ENCODE measurements at regions not wholly inside any gene's neighbourhood (a gene's known extent, or its start where the extent isn't known, plus 50 kb on each side); places are given as distances from the start of the nearest gene placed in this dataset.
"Not testable (repeated sequence)": the region's sequence is repeated elsewhere in the genome, so short reads cannot be mapped to it uniquely, and the experiment has no call there.

- no peak for DNase-seq
These were observed 1300.5 kb downstream of the ARAP2 start for GRCh38 chr4:34943741-34944386.

GRCh38 chr4:34950926-34951325 lies 1293.4 kb downstream of the ARAP2 start:
- DNase-seq, result no peak

- no peak for DNase-seq
These were observed 1291.0 kb downstream of the ARAP2 start for GRCh38 chr4:34953145-34953799.

- no peak for DNase-seq
These were observed 1279.7 kb downstream of the ARAP2 start for GRCh38 chr4:34964613-34965012.

- DNase-seq, result no peak
These were observed 1272.1 kb downstream of the ARAP2 start for GRCh38 chr4:34972189-34972588.

- no peak for DNase-seq
These were observed 1270.5 kb downstream of the ARAP2 start for GRCh38 chr4:34973650-34974312.

- no peak for DNase-seq
These were observed 1270.0 kb downstream of the ARAP2 start for GRCh38 chr4:34974313-34974680.

- not testable (repeated sequence) for DNase-seq
These were observed 1223.1 kb downstream of the ARAP2 start for GRCh38 chr4:35021222-35021621.

GRCh38 chr4:35025152-35025834 lies 1219.0 kb downstream of the ARAP2 start:
- no peak for DNase-seq

- DNase-seq, result no peak
These were observed 1206.1 kb downstream of the ARAP2 start for GRCh38 chr4:35038079-35038805.

GRCh38 chr4:35038845-35039244 lies 1205.5 kb downstream of the ARAP2 start:
- DNase-seq, result no peak

- DNase-seq, result no peak
These were observed 1191.8 kb downstream of the ARAP2 start for GRCh38 chr4:35052546-35052945.

- no peak for DNase-seq
These were observed 1181.2 kb downstream of the ARAP2 start for GRCh38 chr4:35063031-35063570.

- no peak for DNase-seq
These were observed 1177.9 kb downstream of the ARAP2 start for GRCh38 chr4:35066406-35066805.

- DNase-seq, result no peak
These were observed 1163.5 kb downstream of the ARAP2 start for GRCh38 chr4:35080799-35081198.

- no peak for DNase-seq
These were observed 1157.1 kb downstream of the ARAP2 start for GRCh38 chr4:35087218-35087617.

GRCh38 chr4:35100932-35101331 lies 1143.4 kb downstream of the ARAP2 start:
- no peak for DNase-seq

GRCh38 chr4:35102066-35102465 lies 1142.2 kb downstream of the ARAP2 start:
- no peak for DNase-seq

GRCh38 chr4:35105486-35105885 lies 1138.8 kb downstream of the ARAP2 start:
- no peak for DNase-seq

GRCh38 chr4:35106091-35106734 lies 1138.1 kb downstream of the ARAP2 start:
- DNase-seq, result no peak

- DNase-seq, result no peak
These were observed 1120.2 kb downstream of the ARAP2 start for GRCh38 chr4:35124106-35124505.

Measured in right hindlimb (tissue), 1 donor.